Smooth muscle cell (in vitro differentiated cells): ENCODE measurements at regions not wholly inside any gene's neighbourhood (a gene's known extent, or its start where the extent isn't known, plus 50 kb on each side); places are given as distances from the start of the nearest gene placed in this dataset.

Experiments
- DNase-seq: peaks from one replicate; lab custom pipeline; 2025; ENCODE audit not compliant: unreplicated experiment; lab: John Stamatoyannopoulos, UW
- H2AFZ ChIP-seq: fragments of 200-600 bp; sonication (generic); 2 replicates; pipeline ENCODE4 v1.6.0; 2016; ENCODE audit warnings: antibody characterized with exemption, low read depth, mild to moderate bottlenecking
- H3F3A ChIP-seq: fragments of 200-600 bp; sonication (generic); 2 replicates; pipeline ENCODE4 v1.6.0; 2017; ENCODE audit warnings: antibody characterized with exemption, low read depth
- H3K27ac ChIP-seq: fragments of 200-600 bp; sonication (generic); 2 replicates; pipeline ENCODE4 v1.5.1; 2016; ENCODE audit warnings: low read depth, mild to moderate bottlenecking
- H3K27me3 ChIP-seq: fragments of 200-600 bp; sonication (generic); 2 replicates; pipeline ENCODE4 v1.6.1; 2016; ENCODE audit warnings: low read depth, mild to moderate bottlenecking
- H3K36me3 ChIP-seq: fragments of 200-600 bp; sonication (generic); 2 replicates; pipeline ENCODE4 v1.5.1; 2016; ENCODE audit warnings: low read depth
- H3K4me1 ChIP-seq: fragments of 200-600 bp; sonication (generic); 2 replicates; pipeline ENCODE4 v1.5.1; 2016; ENCODE audit warnings: low read depth
- H3K4me2 ChIP-seq: fragments of 200-600 bp; sonication (generic); 2 replicates; pipeline ENCODE4 v1.6.0; 2016; ENCODE audit warnings: mild to moderate bottlenecking
- H3K4me3 ChIP-seq: fragments of 200-600 bp; sonication (generic); 2 replicates; pipeline ENCODE4 v1.5.1; 2016; ENCODE audit warnings: mild to moderate bottlenecking
- H3K79me2 ChIP-seq: fragments of 200-600 bp; sonication (generic); 2 replicates; pipeline ENCODE4 v1.6.0; 2016; ENCODE audit warnings: low read depth, mild to moderate bottlenecking
- H3K9ac ChIP-seq: fragments of 200-600 bp; sonication (generic); 2 replicates; pipeline ENCODE4 v1.6.0; 2016; ENCODE audit warnings: low read depth
- H3K9me3 ChIP-seq: fragments of 200-600 bp; sonication (generic); replicated peaks from 2 replicates; pipeline ENCODE4 v1.5.1; 2016; ENCODE audit warnings: low read depth
- H4K20me1 ChIP-seq: fragments of 200-600 bp; sonication (generic); 2 replicates; pipeline ENCODE4 v1.6.0; 2016; ENCODE audit warnings: low read depth
- WGBS: methylation state at CpG from one replicate; pipeline ENCODE4 v1.1.7; 2016; ENCODE audit warnings: low lambda C conversion rate; 5-methylcytosine and 5-hydroxymethylcytosine counted together
- TF ChIP-seq, protein P1 (sequence below): fragments of 200-600 bp; sonication (generic); IDR thresholded peaks from 2 replicates; pipeline ENCODE4 v1.5.1; 2017; ENCODE audit warnings: borderline replicate concordance, mild to moderate bottlenecking, antibody characterized with exemption; ENCODE audit not compliant: insufficient read depth, poor library complexity, severe bottlenecking

DNA sequence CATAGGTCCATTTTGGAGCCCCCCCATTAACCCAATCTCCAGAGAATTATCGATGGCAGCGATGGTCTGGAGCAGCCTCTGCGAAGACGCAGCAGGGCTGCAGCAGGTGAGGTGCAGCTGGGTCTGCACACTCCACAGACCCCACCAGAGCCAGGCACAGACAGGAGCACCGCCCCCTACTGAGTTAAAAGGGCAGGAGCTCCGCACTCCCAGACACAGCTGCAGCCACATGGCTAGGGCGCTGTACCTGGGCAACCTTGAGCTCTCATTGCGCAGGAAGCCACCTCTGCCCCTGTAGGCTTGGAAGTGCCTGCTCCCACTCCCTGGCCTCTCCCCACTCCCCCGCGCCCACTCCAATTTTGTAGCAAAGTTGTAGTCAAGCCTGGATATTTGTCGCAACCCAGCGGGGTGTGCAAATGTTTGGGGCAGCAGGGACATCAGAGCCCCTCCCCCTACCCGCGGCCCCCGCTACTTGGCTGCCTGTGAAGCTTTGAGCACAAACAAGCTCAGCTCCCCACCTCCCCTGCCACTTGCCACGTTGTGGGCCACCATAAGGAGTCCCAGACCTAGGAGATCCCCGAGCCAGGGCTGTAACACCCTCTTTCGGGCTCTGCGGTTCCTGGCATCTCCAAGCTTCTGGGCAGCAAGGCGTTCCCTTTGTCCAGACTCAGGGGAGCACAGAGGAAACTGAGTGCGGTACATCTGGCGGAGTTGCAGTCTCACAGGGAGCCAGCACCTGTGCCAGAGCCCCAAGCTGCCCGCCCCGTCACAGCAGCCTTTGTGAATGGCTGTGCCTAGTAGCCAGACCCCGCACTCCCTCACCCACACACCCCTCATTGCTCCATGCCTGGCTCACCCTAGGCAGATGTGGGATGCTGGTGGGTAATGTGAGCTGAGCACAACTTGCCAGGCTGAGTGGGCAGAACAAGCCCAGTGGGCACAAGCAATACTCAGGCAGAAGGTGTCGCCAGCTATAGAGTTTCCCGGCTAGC is 949.7 kb upstream of the SLITRK1 start:
- TF ChIP-seq, protein P1, sequence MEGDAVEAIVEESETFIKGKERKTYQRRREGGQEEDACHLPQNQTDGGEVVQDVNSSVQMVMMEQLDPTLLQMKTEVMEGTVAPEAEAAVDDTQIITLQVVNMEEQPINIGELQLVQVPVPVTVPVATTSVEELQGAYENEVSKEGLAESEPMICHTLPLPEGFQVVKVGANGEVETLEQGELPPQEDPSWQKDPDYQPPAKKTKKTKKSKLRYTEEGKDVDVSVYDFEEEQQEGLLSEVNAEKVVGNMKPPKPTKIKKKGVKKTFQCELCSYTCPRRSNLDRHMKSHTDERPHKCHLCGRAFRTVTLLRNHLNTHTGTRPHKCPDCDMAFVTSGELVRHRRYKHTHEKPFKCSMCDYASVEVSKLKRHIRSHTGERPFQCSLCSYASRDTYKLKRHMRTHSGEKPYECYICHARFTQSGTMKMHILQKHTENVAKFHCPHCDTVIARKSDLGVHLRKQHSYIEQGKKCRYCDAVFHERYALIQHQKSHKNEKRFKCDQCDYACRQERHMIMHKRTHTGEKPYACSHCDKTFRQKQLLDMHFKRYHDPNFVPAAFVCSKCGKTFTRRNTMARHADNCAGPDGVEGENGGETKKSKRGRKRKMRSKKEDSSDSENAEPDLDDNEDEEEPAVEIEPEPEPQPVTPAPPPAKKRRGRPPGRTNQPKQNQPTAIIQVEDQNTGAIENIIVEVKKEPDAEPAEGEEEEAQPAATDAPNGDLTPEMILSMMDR = no peak
- H3K9ac ChIP-seq = no peak overlapping the region
- H3K36me3 ChIP-seq = no peaks in the 10 kb centered on the region
- H3K4me2 ChIP-seq = no peak overlapping the region
- DNase-seq = no peak
- WGBS = 93% methylated on average over 27 of the region's 27 CpGs
- no peaks in the 10 kb centered on the region for H3K27me3 ChIP-seq
- no peaks in the 10 kb centered on the region for H3F3A ChIP-seq
- H3K9me3 ChIP-seq = no peaks in the 10 kb centered on the region
- H4K20me1 ChIP-seq = no peaks in the 10 kb centered on the region
- H3K4me3 ChIP-seq = no peak overlapping the region
- H3K27ac ChIP-seq = no peak overlapping the region
- H3K4me1 ChIP-seq = no peaks in the 10 kb centered on the region
- H3K79me2 ChIP-seq = no peaks in the 10 kb centered on the region
- no peak overlapping the region for H2AFZ ChIP-seq

DNA sequence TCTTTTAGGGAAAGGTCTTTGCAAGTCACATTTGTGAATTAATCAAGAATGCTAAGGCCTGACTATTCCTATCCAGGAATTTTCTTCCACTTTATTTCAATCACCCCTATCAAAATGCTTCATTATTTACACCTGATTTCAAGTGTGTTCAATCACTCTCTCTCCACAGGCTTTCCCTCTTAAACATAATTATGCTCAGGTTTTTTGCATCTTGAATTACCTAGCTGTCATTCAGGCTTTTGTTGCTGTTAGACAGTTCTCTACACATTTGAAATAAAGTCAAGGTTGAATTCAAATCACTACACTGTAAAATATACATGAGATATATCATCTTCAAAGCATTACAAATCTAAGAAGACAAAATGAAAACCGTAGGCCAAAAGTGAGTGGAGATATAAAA is 941.3 kb upstream of the SLITRK1 start:
- Histone ChIP-seq H3K27me3 (no peaks in the 10 kb centered on the region), H3F3A (no peaks in the 10 kb centered on the region), H3K9me3 (no peaks in the 10 kb centered on the region), H3K9ac (no peak overlapping the region), H3K4me2 (no peak overlapping the region), H3K79me2 (no peaks in the 10 kb centered on the region), H3K4me1 (no peaks in the 10 kb centered on the region), H3K36me3 (no peaks in the 10 kb centered on the region), H4K20me1 (no peaks in the 10 kb centered on the region), H3K4me3 (no peak overlapping the region), H2AFZ (no peak overlapping the region), H3K27ac (no peak overlapping the region)
- TF ChIP-seq, protein P1 = no peak
- WGBS = 87% methylated on average over 1 of the region's 1 CpG
- DNase-seq = no peak

DNA sequence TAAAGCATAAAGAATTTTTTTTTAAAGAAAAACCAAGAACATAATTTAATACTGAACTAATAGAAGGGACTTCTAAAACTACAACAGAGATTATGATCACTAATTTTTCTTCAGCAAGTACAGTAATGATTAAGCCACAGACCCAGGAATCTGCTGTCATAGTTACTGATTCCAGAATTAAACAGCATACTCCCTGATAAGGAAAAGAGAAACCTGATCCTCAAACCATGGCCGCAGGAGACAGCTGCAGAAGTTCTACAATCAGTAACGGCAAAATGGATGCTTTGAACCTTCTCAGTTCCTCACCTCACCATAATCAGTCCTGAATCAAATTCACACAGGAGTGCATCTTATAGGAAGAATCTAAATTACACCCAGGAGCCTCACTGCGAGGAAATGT is 939.0 kb upstream of the SLITRK1 start:
- Histone ChIP-seq H3K9me3 (no peaks in the 10 kb centered on the region), H3K4me2 (no peak overlapping the region), H3F3A (no peaks in the 10 kb centered on the region), H2AFZ (no peak overlapping the region), H3K4me1 (no peaks in the 10 kb centered on the region), H3K27me3 (no peaks in the 10 kb centered on the region), H3K9ac (no peak overlapping the region), H3K4me3 (no peak overlapping the region), H3K27ac (no peak overlapping the region), H3K36me3 (no peaks in the 10 kb centered on the region), H3K79me2 (no peaks in the 10 kb centered on the region), H4K20me1 (no peaks in the 10 kb centered on the region)
- TF ChIP-seq, protein P1 = no peak
- DNase-seq = no peak
- 80% methylated on average over 3 of the region's 3 CpGs for WGBS

DNA sequence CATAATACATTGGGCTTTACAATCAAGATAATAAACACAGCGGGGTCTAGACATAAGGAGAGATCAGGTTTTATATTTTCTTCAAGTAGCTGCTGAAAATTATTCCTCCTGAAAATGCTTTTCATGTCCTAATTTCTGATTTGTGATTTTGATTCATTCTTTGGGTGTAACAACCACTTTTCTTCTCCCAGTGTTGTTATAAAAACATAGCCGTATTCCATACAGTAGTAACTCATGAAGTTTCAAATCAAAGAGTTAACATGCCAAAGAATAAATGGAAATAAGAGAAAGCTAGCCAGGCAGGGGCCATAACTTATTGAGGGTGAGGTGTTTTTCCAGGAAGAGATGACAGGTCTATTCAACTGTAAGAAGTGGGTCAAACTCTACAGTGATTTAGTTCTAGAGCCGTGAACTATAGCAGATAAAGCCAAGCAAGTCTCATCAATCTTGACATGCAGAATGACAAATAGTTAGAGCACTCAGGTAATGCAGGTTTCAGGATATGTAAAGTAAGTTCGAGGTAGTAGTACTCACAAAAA is 934.4 kb upstream of the SLITRK1 start:
- Histone ChIP-seq H3K4me3 (no peak overlapping the region), H3K79me2 (no peaks in the 10 kb centered on the region), H3K4me2 (no peak overlapping the region), H3K9ac (no peak overlapping the region), H3K27me3 (no peaks in the 10 kb centered on the region), H2AFZ (no peak overlapping the region), H3K9me3 (no peaks in the 10 kb centered on the region), H4K20me1 (no peaks in the 10 kb centered on the region), H3K36me3 (no peaks in the 10 kb centered on the region), H3F3A (no peaks in the 10 kb centered on the region), H3K4me1 (no peaks in the 10 kb centered on the region), H3K27ac (no peak overlapping the region)
- WGBS = 72% methylated on average over 4 of the region's 4 CpGs
- no peak for DNase-seq
- TF ChIP-seq, protein P1 = no peak
